22Rv1 (cell line): ENCODE measurements at regions not wholly inside any gene's neighbourhood (a gene's known extent, or its start where the extent isn't known, plus 50 kb on each side); places are given as distances from the start of the nearest gene placed in this dataset.

Source experiments
- H3K27ac ChIP-seq: fragments of 450-650 bp; 2 replicates; pipeline ENCODE4 v1.5.1; 2017
- CTCF ChIP-seq: fragments of 450-650 bp; IDR thresholded peaks from 2 replicates; pipeline ENCODE4 v1.5.1; 2017; ENCODE audit warnings: mild to moderate bottlenecking
- ZFX ChIP-seq: fragments of 450-650 bp; IDR thresholded peaks from 2 replicates; pipeline ENCODE4 v1.6.1; 2017; ENCODE audit warnings: antibody characterized with exemption, borderline replicate concordance

DNA sequence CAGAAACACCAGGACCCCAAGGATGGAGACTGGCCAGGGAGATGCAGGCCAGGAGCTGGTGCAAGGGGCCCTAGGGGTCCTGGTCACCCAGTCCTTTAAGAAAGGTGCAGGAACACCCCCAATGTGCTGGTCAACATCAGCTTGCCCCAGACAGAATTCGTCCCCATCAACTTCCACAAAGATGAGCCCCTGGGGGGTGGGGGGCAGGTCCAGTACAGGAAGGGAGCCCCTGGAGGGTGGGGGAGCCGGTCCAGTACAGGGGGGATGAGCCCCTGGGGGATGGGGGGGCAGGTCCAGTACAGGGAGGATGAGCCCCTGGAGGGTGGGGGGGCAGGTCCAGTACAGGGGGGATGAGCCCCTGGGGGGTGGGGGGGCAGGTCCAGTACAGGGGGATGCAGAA, 160.7 kb upstream of the SALL3 start:
- TF ChIP-seq CTCF (no peak), ZFX (no peak)
- no peak overlapping the region for H3K27ac ChIP-seq

GRCh38 chr18:78820161-78820834, 159.3 kb upstream of the SALL3 start:
- H3K27ac ChIP-seq = no peak overlapping the region
- TF ChIP-seq ZFX (no peak), CTCF (no peak)

DNA sequence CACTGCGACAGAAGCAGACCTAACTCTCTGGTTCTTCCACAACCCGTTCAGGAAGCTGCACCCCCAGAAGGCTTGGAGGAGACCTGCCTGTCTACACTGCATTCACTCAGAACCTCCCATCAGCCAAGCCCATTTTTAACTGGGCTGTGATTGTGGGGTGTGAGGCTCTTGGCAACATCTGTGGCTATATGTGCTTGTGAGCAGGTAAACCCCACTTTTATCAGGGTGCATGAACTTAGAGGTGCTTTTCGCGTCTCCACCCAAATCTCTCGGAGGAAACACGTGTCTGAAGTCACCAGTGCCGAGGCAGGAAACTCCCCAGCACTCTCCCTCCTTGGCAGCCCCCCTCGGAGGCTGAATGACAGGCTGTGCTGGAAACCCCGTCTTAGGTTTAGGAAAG, 158.2 kb upstream of the SALL3 start:
- TF ChIP-seq CTCF = no peak
- no peak overlapping the region for H3K27ac ChIP-seq

DNA sequence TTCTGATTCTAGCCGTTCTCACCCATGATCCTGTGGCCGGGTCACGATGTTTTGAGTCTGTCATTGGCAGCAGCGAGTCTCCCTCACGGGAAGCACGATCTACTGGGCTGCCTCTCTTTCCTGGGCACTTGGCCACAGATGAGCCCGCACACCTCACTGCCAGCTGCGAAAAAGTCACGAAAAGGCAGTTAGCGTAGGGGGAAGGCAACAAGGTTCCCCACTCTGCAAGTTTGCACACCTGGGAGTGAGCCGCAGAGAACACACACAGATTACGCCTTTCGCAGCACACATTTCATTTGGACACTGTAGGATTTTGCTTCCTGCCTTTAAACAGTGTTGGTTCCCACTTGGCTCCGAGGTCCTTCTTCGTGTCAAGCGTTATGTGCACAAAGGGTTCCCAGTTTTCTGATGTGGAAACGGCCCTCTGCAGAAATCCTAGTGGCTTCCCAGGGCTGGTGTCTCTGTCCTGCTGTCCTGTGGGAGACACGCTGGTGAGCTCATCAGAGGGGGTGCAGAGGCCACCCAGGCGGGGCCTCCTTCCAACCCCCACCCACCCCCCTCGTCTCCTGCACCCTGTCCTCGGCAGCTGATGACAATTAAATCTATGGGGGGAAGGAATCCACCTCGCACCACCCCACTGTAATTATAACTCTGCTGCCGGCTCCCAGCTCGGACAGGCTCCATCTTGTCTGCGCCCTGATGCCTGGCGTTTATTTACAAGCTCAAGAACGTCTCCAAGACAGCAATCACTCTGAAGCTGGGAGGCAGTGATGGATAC, 157.3 kb upstream of the SALL3 start:
- no peak overlapping the region for H3K27ac ChIP-seq
- TF ChIP-seq ZFX (no peak), CTCF (no peak)

- TF ChIP-seq CTCF = no peak
- no peak overlapping the region for H3K27ac ChIP-seq
These were observed 156.7 kb upstream of the SALL3 start for GRCh38 chr18:78822949-78823285.

DNA sequence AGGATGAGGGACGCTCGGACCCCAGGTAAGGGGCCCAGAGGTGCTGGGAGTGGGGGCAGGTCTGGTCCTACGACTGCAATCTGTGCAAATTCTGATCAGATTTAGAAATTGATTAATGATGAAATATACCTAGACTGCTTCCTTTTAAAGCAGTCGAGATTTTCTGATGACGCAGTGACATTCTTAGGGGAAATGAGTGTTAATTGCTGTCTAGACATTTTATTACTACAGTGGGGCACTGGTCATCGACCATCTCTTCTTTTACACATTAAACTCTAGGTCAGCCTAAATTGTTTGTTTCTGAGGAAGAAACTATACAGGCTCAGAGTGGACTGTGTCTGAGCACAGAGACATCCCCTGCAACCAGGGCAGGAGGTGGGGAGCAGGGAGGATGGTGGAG, 154.4 kb upstream of the SALL3 start:
- no peak overlapping the region for H3K27ac ChIP-seq
- TF ChIP-seq CTCF (no peak), ZFX (no peak)

DNA sequence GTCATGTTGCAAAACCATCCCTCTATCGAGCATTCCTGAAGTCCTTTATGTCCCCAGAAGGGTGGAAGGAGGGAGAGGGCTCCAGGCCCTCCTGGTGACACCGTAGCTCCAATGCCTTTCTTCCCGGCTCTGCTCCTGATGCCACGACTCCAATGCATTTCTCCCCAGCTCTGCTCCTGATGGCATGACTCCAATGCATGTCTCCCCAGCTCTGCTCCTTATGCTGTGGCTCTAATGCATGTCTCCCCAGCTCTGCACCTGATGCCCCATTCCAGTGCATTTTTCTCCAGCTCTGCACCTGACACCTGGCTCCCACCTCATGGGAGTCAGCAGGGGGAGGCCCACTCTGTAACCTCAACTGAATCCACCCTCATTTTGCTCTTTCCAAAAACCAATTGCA, 153.0 kb upstream of the SALL3 start:
- H3K27ac ChIP-seq = no peak overlapping the region
- TF ChIP-seq ZFX = no peak
- no peak for TF ChIP-seq CTCF
